ENCODE measurements at regions not wholly inside any gene's neighbourhood (a gene's known extent, or its start where the extent isn't known, plus 50 kb on each side); places are given as distances from the start of the nearest gene placed in this dataset.

DNA sequence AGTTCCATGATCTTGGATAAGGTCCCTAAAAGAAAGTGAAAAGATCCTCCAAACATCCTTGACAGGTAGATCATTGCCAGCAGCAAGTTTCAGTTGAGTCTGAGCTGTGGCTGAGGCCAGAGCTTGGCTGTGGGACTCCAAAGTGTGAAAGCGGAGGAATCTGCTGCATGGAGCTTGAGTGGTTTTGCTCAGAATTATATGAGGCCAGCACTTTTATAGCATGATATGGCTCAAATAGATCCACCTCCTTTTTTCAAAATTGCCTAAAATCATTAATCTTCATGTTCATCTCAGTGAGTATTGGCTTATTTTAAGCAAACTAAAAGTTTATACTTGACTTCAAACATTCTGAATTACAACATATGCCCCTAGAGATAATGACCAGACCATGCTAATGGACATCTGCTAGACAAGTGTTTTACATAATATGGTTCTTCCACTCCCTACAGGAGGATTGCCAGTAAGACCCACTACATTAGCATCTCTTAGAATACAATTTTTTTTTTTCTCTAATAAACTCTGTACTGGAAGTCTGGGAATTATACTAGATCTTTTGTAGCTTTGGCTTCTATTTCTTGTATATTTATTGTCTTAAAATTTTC is 368.1 kb downstream of the ZPLD1 start:
- BruUV-seq (replicated peaks) = no TSS peak
- H3K4me2 ChIP-seq (ENCODE audit: control insufficient read depth, insufficient read depth) = no peak overlapping the region
- no peak for FAIRE-seq

More for the DNA sequence above, 368.1 kb downstream of the ZPLD1 start:
- POLR2A ChIA-PET = no interaction called here
- CTCF ChIA-PET = no interaction called here
- DNase-seq (ENCODE audit: low read depth, low spot score) (no peak), ATAC-seq (no peak)
- SMC1A ChIA-PET (ENCODE audit: uncharacterized antibody, unreplicated experiment) = no interaction called here
- in situ Hi-C loops (cut with MboI) (no loop called here), intact Hi-C loops (cut with micrococcal nuclease; ENCODE audit: unreplicated experiment) (no loop called here)
- 100% methylated on average over 1 of the region's 1 CpG for WGBS (ENCODE audit: insufficient coverage, insufficient replicate concordance, low lambda C conversion rate, missing lambda C conversion rate)
- Histone ChIP-seq H3K27me3 (replicated peaks in 1 of 2; ENCODE audit: control insufficient read depth in 2 of 2, insufficient read depth in 2 of 2, low read length in 1 of 2) (no peaks in the 10 kb centered on the region), H3K4me1 (ENCODE audit: control insufficient read depth, insufficient read depth, low read length) (no peaks in the 10 kb centered on the region), H3K36me3 (ENCODE audit: control insufficient read depth in 2 of 2, insufficient read depth in 2 of 2, low read length in 1 of 2) (no peaks in the 10 kb centered on the region), H2AFZ (ENCODE audit: control insufficient read depth, low read depth, low read length) (no peak overlapping the region), H4K20me1 (ENCODE audit: control insufficient read depth, insufficient read depth) (no peaks in the 10 kb centered on the region), H3K9ac (ENCODE audit: control insufficient read depth, insufficient read depth, low read length) (no peak overlapping the region), H3K9me3 (replicated peaks; ENCODE audit: control insufficient read depth, insufficient read depth, low read length) (no peaks in the 10 kb centered on the region), H3K4me3 (no peak overlapping the region), H3K27ac (ENCODE audit: control insufficient read depth, insufficient read depth) (no peak overlapping the region), H3K79me2 (ENCODE audit: control insufficient read depth, insufficient read depth, low read length) (no peaks in the 10 kb centered on the region)
- RAD21 ChIA-PET (ENCODE audit: unreplicated experiment) = no interaction called here
- TF ChIP-seq POLR2A (IDR thresholded peaks at IDR 0.05; ENCODE audit: low read depth, low read length) = no peak
- TF ChIP-seq, protein P1, sequence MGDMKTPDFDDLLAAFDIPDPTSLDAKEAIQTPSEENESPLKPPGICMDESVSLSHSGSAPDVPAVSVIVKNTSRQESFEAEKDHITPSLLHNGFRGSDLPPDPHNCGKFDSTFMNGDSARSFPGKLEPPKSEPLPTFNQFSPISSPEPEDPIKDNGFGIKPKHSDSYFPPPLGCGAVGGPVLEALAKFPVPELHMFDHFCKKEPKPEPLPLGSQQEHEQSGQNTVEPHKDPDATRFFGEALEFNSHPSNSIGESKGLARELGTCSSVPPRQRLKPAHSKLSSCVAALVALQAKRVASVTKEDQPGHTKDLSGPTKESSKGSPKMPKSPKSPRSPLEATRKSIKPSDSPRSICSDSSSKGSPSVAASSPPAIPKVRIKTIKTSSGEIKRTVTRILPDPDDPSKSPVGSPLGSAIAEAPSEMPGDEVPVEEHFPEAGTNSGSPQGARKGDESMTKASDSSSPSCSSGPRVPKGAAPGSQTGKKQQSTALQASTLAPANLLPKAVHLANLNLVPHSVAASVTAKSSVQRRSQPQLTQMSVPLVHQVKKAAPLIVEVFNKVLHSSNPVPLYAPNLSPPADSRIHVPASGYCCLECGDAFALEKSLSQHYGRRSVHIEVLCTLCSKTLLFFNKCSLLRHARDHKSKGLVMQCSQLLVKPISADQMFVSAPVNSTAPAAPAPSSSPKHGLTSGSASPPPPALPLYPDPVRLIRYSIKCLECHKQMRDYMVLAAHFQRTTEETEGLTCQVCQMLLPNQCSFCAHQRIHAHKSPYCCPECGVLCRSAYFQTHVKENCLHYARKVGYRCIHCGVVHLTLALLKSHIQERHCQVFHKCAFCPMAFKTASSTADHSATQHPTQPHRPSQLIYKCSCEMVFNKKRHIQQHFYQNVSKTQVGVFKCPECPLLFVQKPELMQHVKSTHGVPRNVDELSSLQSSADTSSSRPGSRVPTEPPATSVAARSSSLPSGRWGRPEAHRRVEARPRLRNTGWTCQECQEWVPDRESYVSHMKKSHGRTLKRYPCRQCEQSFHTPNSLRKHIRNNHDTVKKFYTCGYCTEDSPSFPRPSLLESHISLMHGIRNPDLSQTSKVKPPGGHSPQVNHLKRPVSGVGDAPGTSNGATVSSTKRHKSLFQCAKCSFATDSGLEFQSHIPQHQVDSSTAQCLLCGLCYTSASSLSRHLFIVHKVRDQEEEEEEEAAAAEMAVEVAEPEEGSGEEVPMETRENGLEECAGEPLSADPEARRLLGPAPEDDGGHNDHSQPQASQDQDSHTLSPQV (IDR thresholded peaks at IDR 0.05) = no peak
- TF ChIP-seq, protein P2, sequence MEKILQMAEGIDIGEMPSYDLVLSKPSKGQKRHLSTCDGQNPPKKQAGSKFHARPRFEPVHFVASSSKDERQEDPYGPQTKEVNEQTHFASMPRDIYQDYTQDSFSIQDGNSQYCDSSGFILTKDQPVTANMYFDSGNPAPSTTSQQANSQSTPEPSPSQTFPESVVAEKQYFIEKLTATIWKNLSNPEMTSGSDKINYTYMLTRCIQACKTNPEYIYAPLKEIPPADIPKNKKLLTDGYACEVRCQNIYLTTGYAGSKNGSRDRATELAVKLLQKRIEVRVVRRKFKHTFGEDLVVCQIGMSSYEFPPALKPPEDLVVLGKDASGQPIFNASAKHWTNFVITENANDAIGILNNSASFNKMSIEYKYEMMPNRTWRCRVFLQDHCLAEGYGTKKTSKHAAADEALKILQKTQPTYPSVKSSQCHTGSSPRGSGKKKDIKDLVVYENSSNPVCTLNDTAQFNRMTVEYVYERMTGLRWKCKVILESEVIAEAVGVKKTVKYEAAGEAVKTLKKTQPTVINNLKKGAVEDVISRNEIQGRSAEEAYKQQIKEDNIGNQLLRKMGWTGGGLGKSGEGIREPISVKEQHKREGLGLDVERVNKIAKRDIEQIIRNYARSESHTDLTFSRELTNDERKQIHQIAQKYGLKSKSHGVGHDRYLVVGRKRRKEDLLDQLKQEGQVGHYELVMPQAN (conservative IDR thresholded peaks at IDR 0.05) = no peak
- no peak for TF ChIP-seq ZNF274 (IDR thresholded peaks at IDR 0.05; ENCODE audit: insufficient read depth, insufficient read length)
- TF ChIP-seq, protein P3, sequence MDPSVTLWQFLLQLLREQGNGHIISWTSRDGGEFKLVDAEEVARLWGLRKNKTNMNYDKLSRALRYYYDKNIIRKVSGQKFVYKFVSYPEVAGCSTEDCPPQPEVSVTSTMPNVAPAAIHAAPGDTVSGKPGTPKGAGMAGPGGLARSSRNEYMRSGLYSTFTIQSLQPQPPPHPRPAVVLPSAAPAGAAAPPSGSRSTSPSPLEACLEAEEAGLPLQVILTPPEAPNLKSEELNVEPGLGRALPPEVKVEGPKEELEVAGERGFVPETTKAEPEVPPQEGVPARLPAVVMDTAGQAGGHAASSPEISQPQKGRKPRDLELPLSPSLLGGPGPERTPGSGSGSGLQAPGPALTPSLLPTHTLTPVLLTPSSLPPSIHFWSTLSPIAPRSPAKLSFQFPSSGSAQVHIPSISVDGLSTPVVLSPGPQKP (IDR thresholded peaks at IDR 0.05; ENCODE audit: low read depth, low read length) = no peak
